CD4-positive, alpha-beta T cell treated with Interleukin-4 for 4 hours (primary cell): ENCODE measurements at regions not wholly inside any gene's neighbourhood (a gene's known extent, or its start where the extent isn't known, plus 50 kb on each side); places are given as distances from the start of the nearest gene placed in this dataset.

Source experiments
- DNase-seq: peaks from one replicate; pipeline ENCODE4 v3.0.0-alpha.2; 2020

DNA sequence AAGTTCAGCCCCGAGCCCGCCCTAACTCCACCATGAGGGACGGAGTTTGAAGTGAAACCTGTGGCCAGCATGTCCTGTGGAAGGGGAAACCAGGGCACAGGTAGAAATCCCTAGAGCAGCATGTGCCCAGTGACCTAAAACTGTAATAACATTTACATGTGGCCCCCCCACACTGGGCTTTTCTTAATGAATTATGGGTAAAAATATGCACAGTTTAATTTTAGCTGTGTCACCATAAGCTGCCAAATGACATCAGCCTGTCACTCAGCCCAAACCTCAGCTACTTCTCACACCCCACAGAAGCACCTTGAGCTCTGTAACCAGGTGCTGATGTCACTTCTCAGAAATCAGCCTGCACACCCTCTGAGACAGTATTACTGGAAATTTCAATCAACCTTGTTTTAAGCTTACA, 50.0 kb upstream of the SLC19A1 start:
- DNase-seq = peak; percentile 77

DNA sequence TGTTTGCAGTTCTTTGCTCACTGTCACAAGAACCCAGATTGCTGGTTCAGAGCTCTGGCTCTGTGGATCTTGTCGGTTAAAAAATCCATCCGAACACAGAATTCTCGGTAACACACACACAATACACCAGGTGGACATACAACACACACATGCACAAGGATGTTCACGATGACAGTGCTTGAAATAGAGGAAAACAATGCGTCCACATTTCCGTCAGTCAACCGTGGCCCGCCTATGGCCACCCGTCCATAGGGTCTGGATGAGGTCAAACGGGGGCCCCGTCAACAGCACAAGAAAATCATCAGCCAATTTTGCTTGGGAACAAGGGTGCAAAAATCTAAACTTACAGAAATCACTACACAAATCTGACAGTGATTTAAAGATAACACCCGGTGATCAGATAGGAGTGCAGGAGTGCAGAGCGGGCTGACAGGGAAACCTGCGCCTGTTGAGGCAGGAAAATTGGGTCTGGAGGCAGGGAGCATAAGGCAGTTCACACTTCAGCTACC, 50.4 kb upstream of the SLC19A1 start:
- DNase-seq = no peak

DNA sequence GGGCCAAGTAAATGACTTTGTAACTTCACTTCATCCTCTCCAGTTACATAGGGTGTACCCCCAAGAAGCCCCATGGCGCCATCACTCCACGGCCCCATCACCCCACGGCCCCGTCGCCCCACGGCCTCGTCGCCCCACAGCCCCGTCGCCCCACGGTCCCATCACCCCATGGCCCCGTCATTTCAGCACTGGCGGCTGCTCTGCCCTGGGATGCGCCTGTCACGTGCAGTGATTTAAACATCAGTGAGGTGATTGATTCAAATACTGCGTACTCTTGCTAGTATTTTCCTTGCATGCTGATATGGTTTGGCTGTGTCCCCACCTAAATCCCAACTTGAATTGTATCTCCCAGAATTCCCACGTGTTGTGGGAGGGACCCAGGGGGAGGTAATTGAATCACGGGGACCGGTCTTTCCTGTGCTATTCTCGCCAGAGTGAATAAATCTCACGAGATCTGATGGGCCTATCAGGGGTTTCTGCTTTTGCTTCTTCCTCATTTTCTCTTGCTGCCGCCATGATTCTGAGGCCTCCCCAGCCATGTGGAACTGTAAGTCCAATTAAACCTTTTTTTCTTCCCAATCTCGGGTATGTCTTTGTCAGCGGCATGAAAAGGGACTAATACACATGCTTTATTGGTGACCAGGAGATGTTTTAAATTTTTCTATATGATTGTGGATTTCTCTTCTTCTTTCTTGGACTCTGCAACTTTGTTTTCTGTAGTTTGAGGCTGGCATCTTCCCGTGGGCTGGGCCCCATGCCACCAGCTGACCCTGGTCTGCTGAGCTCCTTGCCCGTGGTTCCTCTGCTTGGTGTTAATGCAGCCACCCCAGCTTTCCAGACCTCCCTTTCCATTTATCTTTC, 50.1 kb upstream of the PCBP3 start:
- DNase-seq = no peak
